K562 (cell line): ENCODE measurements at regions not wholly inside any gene's neighbourhood (a gene's known extent, or its start where the extent isn't known, plus 50 kb on each side); places are given as distances from the start of the nearest gene placed in this dataset.

Experiments
- ARID2 ChIP-seq: fragments of 450-650 bp; IDR thresholded peaks from 2 replicates; pipeline ENCODE4 v1.6.1; 2017; ENCODE audit warnings: antibody characterized with exemption, mild to moderate bottlenecking
- C11orf30 ChIP-seq: fragments of 450-650 bp; IDR thresholded peaks from 2 replicates; pipeline ENCODE4 v1.6.1; 2016; ENCODE audit warnings: low read depth, mild to moderate bottlenecking
- CC2D1A ChIP-seq: fragments of 450-650 bp; IDR thresholded peaks from 2 replicates; pipeline ENCODE4 v1.6.1; 2017; ENCODE audit warnings: mild to moderate bottlenecking
- KDM1A ChIP-seq, 2 experiments: fragments of 450-650 bp; IDR thresholded peaks; 2 replicates each; pipeline ENCODE4 v1.6.1; 2016; ENCODE audit warnings: mild to moderate bottlenecking in 2 of 2
- L3MBTL2 ChIP-seq: fragments of 450-650 bp; IDR thresholded peaks from 2 replicates; pipeline ENCODE4 v1.6.1; 2016; ENCODE audit warnings: mild to moderate bottlenecking, moderate library complexity
- PHF21A ChIP-seq: fragments of 450-650 bp; IDR thresholded peaks from 2 replicates; pipeline ENCODE4 v1.6.1; 2017; ENCODE audit warnings: low read depth, borderline replicate concordance
- PPARD ChIP-seq: fragments of 250-450 bp; sonication (Bioruptor Pico); IDR thresholded peaks from 2 replicates; pipeline ENCODE4 v1.8.0; 2022; ENCODE audit warnings: inconsistent platforms, mild to moderate bottlenecking, moderate library complexity
- RAD21 ChIP-seq, 2 experiments: fragments of 250-450 bp in 1 of 2; fragments of 450-650 bp in 1 of 2; sonication (Bioruptor Pico) in 1 of 2; formaldehyde crosslinking in 1 of 2; IDR thresholded peaks in 1 of 2; conservative IDR thresholded peaks in 1 of 2; 2 replicates each; pipeline versions ENCODE4 v1.4.0 to v1.8.0; 2020 to 2022; ENCODE audit warnings: mild to moderate bottlenecking in 2 of 2, moderate library complexity in 1 of 2
- RCOR1 ChIP-seq, 2 experiments: IDR thresholded peaks; 2 replicates each; pipeline ENCODE4 v1.6.1; 2012; ENCODE audit warnings: low read depth in 2 of 2, low read length in 2 of 2, borderline replicate concordance in 1 of 2, improper control_type of control experiment in 1 of 2
- SOX6 ChIP-seq: fragments of 450-650 bp; IDR thresholded peaks from 2 replicates; pipeline ENCODE4 v1.6.1; 2014; ENCODE audit warnings: mild to moderate bottlenecking
- SP2 ChIP-seq: IDR thresholded peaks from 2 replicates; pipeline ENCODE4 v1.6.1; 2011; ENCODE audit warnings: mild to moderate bottlenecking, low read depth, low read length, moderate library complexity; ENCODE audit not compliant: poor library complexity, severe bottlenecking; ENCODE audit errors: extremely low read depth
- TCF7L2 ChIP-seq: fragments of 150-350 bp; IDR thresholded peaks from 2 replicates; pipeline ENCODE4 v1.6.1; 2016; ENCODE audit warnings: low read depth, mild to moderate bottlenecking, low read length, moderate library complexity
- ZEB2 ChIP-seq: fragments of 450-650 bp; IDR thresholded peaks from 2 replicates; pipeline ENCODE4 v1.6.1; 2016
- ZNF311 ChIP-seq: fragments of 250-450 bp; sonication (Bioruptor Pico); IDR thresholded peaks from 2 replicates; pipeline ENCODE4 v1.4.0; 2020; ENCODE audit warnings: mild to moderate bottlenecking, moderate library complexity
- ZNF77 ChIP-seq: fragments of 250-450 bp; sonication (Bioruptor Pico); IDR thresholded peaks from 2 replicates; pipeline ENCODE4 v1.5.0; 2020
- TF ChIP-seq, protein P1 (sequence below): fragments of 450-650 bp; formaldehyde crosslinking; IDR thresholded peaks from 2 replicates; pipeline ENCODE4 v1.4.0; 2020; ENCODE audit warnings: mild to moderate bottlenecking, moderate library complexity
- TF ChIP-seq, protein P2 (sequence below), 3 experiments: IDR thresholded peaks in 2 of 3; conservative IDR thresholded peaks in 1 of 3; 2 replicates each; pipeline ENCODE4 v1.5.1; 2011 to 2012; ENCODE audit warnings: low read length in 3 of 3, mild to moderate bottlenecking in 3 of 3, control low read depth in 2 of 3, improper control_type of control experiment in 1 of 3, inconsistent platforms in 1 of 3, low read depth in 1 of 3, mixed read lengths in 1 of 3, moderate library complexity in 1 of 3; ENCODE audit not compliant: insufficient read depth in 2 of 3
- TF ChIP-seq, protein P3 (sequence below): sonication (generic); IDR thresholded peaks from 2 replicates; pipeline ENCODE4 v1.6.1; 2016
- TF ChIP-seq, protein P4 (sequence below): fragments of 250-450 bp; sonication (Bioruptor Pico); IDR thresholded peaks from 2 replicates; pipeline ENCODE4 v1.5.0; 2020; ENCODE audit warnings: mild to moderate bottlenecking, borderline replicate concordance
- TF ChIP-seq, protein P5 (sequence below): fragments of 250-450 bp; sonication (Bioruptor Pico); IDR thresholded peaks from 2 replicates; pipeline ENCODE4 v1.5.1; 2021; ENCODE audit warnings: mild to moderate bottlenecking

DNA sequence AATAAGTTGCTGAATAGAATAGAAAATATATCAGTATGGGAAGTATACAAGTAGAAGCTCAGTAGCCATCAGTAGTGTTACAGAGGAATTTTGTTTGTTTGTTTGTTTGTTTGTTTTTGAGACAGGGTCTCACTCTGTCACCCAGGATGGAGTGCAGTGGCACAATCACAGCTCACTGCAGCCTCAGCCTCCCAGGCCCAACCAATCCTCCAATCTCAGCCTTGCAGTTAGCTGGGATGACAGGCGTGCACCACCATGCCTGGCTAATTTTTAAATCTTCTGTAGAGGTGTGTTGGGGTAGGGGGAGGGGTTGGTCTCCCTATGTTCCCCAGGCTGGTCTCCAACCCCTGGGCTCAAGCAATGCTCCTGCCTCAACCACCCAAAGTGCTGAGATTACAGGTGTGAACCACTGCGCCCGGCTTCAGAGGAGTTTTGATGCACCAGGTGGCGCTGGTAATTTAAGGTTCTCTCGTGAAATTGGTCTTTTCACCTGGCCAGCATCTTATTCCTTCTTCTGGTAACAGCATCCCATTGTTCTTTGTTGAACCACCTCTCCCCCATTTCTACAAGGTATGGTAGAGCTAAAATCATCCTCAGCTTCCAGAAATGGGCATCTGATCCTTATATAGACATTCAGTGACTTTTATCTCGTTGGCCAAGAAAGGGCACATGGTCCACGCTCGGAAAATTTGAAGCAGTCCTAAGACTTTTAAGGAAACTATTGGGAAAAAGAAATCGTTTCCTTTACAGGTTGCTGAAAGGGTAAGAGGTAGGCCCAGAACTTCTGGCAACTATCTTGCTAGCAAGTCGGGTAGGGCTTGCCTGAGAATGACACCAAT is 157.1 kb downstream of the ARRDC3 start (continued):
- TF ChIP-seq, protein P1, sequence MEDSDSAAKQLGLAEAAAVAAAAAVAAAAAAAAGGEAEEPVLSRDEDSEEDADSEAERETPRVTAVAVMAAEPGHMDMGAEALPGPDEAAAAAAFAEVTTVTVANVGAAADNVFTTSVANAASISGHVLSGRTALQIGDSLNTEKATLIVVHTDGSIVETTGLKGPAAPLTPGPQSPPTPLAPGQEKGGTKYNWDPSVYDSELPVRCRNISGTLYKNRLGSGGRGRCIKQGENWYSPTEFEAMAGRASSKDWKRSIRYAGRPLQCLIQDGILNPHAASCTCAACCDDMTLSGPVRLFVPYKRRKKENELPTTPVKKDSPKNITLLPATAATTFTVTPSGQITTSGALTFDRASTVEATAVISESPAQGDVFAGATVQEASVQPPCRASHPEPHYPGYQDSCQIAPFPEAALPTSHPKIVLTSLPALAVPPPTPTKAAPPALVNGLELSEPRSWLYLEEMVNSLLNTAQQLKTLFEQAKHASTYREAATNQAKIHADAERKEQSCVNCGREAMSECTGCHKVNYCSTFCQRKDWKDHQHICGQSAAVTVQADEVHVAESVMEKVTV (CRISPR knock-in tag), result peak; percentile 84
- TF ChIP-seq C11orf30 (no peak), PHF21A (0 out of 2 replicates have a peak, but pooled peaks have one; percentile 49), ZNF77 (CRISPR knock-in tag) (no peak), RCOR1 (IDR thresholded peaks at IDR 0.05; ENCODE audit: borderline replicate concordance in 1 of 2, low read depth in 2 of 2, low read length in 2 of 2) (peak in 1 of 2 experiments; percentile 61; a peak in 2 of 4 replicates), L3MBTL2 (peak; percentile 45), CC2D1A (peak; percentile 68; the same call in 1 of the 2 replicates), RAD21 (CRISPR knock-in tag; conservative IDR thresholded peaks at IDR 0.05 in 1 of 2, IDR thresholded peaks at IDR 0.05 in 1 of 2) (peak; percentile 85 to 93), PPARD (no peak), ZNF311 (CRISPR knock-in tag) (no peak), ZEB2 (peak; percentile 75), SP2 (no peak), TCF7L2 (no peak), KDM1A (IDR thresholded peaks at IDR 0.05) (peak; percentile 84 to 86), SOX6 (peak; percentile 84), ARID2 (peak; percentile 69)
- TF ChIP-seq, protein P2, sequence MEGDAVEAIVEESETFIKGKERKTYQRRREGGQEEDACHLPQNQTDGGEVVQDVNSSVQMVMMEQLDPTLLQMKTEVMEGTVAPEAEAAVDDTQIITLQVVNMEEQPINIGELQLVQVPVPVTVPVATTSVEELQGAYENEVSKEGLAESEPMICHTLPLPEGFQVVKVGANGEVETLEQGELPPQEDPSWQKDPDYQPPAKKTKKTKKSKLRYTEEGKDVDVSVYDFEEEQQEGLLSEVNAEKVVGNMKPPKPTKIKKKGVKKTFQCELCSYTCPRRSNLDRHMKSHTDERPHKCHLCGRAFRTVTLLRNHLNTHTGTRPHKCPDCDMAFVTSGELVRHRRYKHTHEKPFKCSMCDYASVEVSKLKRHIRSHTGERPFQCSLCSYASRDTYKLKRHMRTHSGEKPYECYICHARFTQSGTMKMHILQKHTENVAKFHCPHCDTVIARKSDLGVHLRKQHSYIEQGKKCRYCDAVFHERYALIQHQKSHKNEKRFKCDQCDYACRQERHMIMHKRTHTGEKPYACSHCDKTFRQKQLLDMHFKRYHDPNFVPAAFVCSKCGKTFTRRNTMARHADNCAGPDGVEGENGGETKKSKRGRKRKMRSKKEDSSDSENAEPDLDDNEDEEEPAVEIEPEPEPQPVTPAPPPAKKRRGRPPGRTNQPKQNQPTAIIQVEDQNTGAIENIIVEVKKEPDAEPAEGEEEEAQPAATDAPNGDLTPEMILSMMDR (IDR thresholded peaks at IDR 0.05 in 2 of 3, conservative IDR thresholded peaks at IDR 0.05 in 1 of 3; ENCODE audit: insufficient read depth in 2 of 3, low read depth in 1 of 3, low read length in 3 of 3), result peak; percentile 52 to 70 (median 57); a peak in 5 of 6 replicates
- TF ChIP-seq, protein P3, sequence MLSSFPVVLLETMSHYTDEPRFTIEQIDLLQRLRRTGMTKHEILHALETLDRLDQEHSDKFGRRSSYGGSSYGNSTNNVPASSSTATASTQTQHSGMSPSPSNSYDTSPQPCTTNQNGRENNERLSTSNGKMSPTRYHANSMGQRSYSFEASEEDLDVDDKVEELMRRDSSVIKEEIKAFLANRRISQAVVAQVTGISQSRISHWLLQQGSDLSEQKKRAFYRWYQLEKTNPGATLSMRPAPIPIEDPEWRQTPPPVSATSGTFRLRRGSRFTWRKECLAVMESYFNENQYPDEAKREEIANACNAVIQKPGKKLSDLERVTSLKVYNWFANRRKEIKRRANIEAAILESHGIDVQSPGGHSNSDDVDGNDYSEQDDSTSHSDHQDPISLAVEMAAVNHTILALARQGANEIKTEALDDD, result no peak
- TF ChIP-seq, protein P4, sequence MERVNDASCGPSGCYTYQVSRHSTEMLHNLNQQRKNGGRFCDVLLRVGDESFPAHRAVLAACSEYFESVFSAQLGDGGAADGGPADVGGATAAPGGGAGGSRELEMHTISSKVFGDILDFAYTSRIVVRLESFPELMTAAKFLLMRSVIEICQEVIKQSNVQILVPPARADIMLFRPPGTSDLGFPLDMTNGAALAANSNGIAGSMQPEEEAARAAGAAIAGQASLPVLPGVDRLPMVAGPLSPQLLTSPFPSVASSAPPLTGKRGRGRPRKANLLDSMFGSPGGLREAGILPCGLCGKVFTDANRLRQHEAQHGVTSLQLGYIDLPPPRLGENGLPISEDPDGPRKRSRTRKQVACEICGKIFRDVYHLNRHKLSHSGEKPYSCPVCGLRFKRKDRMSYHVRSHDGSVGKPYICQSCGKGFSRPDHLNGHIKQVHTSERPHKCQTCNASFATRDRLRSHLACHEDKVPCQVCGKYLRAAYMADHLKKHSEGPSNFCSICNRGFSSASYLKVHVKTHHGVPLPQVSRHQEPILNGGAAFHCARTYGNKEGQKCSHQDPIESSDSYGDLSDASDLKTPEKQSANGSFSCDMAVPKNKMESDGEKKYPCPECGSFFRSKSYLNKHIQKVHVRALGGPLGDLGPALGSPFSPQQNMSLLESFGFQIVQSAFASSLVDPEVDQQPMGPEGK (CRISPR knock-in tag), result no peak
- TF ChIP-seq, protein P5, sequence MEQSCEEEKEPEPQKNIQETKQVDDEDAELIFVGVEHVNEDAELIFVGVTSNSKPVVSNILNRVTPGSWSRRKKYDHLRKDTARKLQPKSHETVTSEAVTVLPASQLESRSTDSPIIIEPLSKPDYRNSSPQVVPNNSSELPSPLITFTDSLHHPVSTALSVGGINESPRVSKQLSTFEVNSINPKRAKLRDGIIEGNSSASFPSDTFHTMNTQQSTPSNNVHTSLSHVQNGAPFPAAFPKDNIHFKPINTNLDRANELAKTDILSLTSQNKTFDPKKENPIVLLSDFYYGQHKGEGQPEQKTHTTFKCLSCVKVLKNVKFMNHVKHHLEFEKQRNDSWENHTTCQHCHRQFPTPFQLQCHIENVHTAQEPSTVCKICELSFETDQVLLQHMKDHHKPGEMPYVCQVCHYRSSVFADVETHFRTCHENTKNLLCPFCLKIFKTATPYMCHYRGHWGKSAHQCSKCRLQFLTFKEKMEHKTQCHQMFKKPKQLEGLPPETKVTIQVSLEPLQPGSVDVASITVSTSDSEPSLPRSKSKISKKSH (CRISPR knock-in tag), result no peak
